ENCODE measurements at regions not wholly inside any gene's neighbourhood (a gene's known extent, or its start where the extent isn't known, plus 50 kb on each side); places are given as distances from the start of the nearest gene placed in this dataset.

- TF ChIP-seq ZFX (CRISPR knock-in tag; IDR thresholded peaks at IDR 0.05), result no peak
- no peak for TF ChIP-seq REST (IDR thresholded peaks at IDR 0.05; ENCODE audit: borderline replicate concordance)
- TF ChIP-seq REST (CRISPR knock-in tag; IDR thresholded peaks at IDR 0.05; ENCODE audit: low read depth), result no peak
- no peak for TF ChIP-seq MAZ (CRISPR knock-in tag; conservative IDR thresholded peaks at IDR 0.05 in 1 of 2, IDR thresholded peaks at IDR 0.05 in 1 of 2)
- no peak for TF ChIP-seq MTF1 (CRISPR knock-in tag; IDR thresholded peaks at IDR 0.05; ENCODE audit: borderline replicate concordance)
- no peak for TF ChIP-seq TCF7L2 (IDR thresholded peaks at IDR 0.05; ENCODE audit: low read depth, low read length)
- TF ChIP-seq KLF16 (IDR thresholded peaks at IDR 0.05), result no peak
- no peak for TF ChIP-seq ZNF740 (CRISPR knock-in tag; IDR thresholded peaks at IDR 0.05)
- no peak for TF ChIP-seq ZNF740 (tag; IDR thresholded peaks at IDR 0.05)
- no peak for TF ChIP-seq STAG1 (CRISPR knock-in tag; IDR thresholded peaks at IDR 0.05; ENCODE audit: borderline replicate concordance)
- TF ChIP-seq, protein P1, sequence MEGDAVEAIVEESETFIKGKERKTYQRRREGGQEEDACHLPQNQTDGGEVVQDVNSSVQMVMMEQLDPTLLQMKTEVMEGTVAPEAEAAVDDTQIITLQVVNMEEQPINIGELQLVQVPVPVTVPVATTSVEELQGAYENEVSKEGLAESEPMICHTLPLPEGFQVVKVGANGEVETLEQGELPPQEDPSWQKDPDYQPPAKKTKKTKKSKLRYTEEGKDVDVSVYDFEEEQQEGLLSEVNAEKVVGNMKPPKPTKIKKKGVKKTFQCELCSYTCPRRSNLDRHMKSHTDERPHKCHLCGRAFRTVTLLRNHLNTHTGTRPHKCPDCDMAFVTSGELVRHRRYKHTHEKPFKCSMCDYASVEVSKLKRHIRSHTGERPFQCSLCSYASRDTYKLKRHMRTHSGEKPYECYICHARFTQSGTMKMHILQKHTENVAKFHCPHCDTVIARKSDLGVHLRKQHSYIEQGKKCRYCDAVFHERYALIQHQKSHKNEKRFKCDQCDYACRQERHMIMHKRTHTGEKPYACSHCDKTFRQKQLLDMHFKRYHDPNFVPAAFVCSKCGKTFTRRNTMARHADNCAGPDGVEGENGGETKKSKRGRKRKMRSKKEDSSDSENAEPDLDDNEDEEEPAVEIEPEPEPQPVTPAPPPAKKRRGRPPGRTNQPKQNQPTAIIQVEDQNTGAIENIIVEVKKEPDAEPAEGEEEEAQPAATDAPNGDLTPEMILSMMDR (IDR thresholded peaks at IDR 0.05 in 2 of 3, conservative IDR thresholded peaks at IDR 0.05 in 1 of 3; ENCODE audit: insufficient read depth in 2 of 3, low read depth in 1 of 3, low read length in 3 of 3), result no peak
- TF ChIP-seq SMC3 (conservative IDR thresholded peaks at IDR 0.05; ENCODE audit: insufficient read depth, low read depth, low read length), result no peak
- no peak for TF ChIP-seq ELF4 (CRISPR knock-in tag; IDR thresholded peaks at IDR 0.05)
- TF ChIP-seq, protein P2, sequence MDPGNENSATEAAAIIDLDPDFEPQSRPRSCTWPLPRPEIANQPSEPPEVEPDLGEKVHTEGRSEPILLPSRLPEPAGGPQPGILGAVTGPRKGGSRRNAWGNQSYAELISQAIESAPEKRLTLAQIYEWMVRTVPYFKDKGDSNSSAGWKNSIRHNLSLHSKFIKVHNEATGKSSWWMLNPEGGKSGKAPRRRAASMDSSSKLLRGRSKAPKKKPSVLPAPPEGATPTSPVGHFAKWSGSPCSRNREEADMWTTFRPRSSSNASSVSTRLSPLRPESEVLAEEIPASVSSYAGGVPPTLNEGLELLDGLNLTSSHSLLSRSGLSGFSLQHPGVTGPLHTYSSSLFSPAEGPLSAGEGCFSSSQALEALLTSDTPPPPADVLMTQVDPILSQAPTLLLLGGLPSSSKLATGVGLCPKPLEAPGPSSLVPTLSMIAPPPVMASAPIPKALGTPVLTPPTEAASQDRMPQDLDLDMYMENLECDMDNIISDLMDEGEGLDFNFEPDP (CRISPR knock-in tag; IDR thresholded peaks at IDR 0.05), result no peak
Observed at GRCh38 chr21:31489726-31490125, 145.7 kb upstream of the TIAM1 start.
